ENCODE measurements at regions not wholly inside any gene's neighbourhood (a gene's known extent, or its start where the extent isn't known, plus 50 kb on each side); places are given as distances from the start of the nearest gene placed in this dataset.
"Not testable (repeated sequence)": the region's sequence is repeated elsewhere in the genome, so short reads cannot be mapped to it uniquely, and the experiment has no call there.

DNA sequence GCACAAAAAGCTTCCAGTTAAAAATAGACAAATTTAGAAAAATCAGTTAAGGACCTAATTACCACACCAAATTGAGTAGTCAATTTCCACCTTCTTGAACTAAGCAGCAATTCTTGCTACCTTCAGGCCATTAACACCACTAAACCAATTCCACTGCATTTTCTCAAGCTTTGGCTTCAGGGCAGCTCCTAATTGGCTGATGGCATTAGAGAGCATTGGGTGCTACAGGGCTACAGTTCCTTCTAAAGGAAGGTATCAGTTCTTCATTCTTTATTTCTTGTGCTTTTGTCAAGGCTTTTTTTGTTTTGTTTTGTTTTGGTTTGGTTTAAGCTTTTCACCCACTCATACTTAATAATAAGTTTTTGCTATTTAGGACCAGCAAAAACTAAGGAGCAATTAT lies 90.2 kb upstream of the FAM241A start:
- no peak for DNase-seq

GRCh38 chr4:112057470-112057869 lies 87.8 kb upstream of the FAM241A start:
- DNase-seq, result no peak

DNA sequence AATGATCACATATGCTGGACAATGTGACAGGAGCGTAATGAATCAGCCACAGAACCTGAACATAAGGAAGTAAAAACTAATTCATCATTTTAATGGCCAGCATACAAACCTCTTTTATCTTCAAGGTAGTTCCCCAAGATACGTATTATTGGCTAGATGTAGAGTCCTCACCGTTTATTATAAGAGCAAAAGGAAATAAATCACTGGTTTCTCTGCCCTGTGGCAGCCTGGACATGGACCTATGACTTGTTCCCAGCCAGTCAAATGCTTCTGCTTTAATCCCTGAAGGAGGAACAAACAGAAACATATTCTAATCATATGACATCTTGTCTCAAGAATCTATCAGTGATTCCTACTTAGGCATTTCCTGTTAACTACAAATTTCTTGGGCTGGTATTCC lies 86.8 kb upstream of the FAM241A start:
- DNase-seq, result peak; percentile 58

DNA sequence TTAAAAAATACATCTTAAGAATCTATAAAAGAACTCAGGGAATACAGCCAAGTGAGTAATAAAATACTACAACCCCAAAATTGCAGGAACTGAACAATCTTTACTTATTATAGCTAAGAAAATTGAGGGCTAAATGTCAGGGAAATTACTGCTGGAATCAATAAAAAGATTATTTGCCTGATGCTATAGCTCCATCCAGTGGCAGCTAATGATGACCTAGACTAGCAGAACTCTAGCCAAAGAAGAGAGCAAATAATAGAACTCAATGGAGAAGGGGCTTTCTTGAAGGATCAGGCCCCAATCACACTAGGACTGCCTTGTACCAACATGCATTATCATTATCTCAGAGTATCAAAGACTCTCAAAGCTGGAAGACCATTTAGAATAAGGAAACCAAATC lies 85.0 kb upstream of the FAM241A start:
- peak; percentile 41 for DNase-seq

DNA sequence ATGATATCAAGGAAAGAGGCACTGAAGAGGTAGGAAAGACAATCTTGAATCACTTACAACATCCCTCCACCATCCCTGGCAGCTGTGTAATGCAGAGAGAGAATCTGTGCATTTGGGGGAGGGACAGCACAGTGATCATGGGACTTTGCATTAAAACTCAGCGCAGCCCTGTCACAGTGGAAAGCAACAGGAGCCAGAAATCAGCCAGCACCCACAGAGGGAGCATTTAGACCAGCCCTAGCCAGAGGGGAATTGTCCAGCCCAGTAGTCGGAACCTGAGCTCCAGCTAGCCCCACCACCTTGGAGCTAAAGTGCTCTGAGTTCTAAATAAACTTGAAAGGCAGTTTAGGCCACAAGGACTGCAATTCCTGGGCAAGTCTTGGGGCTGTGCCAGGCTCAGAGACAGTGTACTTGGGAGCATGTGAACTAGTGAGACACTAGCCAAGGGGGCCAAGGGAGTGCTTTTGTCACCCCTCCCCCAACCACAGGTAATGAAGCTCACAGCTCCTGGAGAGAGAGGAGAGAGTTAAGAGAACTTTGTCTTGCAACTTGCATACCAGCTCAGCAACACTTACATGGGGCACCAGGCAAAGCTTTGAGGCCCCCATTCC lies 83.9 kb upstream of the FAM241A start:
- no peak for DNase-seq

DNA sequence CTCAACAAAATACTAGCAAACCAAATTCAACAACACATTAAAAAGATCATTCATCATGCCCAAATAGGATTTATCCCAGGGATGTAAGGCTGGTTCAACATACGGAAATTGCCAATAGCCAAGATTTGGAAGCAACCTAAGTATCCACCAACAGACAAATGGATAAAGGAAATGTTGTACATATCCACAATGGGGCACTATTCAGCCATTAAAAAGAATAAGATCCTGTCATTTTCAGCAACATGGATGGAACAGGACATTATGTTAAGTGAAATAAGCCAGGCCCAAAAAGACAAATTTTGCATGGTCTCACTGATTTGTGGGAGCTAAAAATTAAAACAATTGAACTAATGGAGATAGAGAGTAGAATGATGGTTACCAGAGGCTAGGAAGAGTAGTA lies 82.0 kb upstream of the FAM241A start:
- no peak for DNase-seq

GRCh38 chr4:112069110-112069509 lies 76.1 kb upstream of the FAM241A start:
- peak; percentile 27 for DNase-seq

DNA sequence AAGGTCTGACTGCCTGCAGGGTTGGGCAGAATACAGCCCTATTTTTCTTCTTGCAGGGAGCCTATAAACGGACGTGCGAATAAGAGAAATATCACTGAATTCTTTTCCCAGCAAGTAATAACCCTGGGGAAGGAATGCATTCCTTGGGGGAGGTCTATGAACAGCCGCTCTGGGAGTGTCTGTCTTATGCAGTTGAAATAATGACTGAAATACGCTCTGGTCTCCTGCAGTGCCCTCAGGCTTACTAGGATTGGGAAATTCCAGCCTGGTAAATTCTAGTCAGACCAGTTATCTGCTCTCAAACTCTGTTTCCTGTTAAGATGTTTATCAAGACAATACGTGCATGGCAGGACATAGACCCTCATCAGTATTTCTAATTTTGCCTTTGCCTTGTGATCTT lies 72.1 kb upstream of the FAM241A start:
- no peak for DNase-seq

DNA sequence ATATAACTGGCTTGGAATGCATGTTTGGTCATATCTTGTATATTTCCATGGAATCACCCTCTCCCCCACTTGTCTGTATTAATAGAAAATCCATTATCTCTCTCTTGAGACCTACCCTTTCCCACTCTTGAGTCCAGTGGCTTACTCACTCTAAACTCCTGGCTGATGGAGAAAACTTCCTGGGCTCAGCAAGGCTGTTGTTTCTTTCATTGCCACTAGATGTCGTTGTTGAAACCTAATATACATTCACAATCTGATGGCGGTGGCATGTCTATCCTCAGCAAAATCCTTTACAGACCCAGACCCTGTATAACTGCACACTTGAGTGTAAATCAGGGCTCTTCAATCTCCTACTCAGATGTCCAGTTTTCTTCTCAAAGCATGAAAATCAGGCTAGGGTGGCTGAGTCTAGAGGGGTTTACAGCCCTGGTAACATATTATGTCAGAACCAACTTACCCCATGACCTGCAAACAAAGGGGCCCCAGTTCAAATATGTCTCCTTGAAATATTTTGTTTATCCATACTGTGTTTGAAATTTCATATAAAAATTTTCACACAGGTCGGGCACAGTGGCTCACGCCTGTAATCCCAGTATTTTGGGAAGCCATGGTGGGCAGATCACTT lies 70.0 kb upstream of the FAM241A start:
- peak; percentile 65 for DNase-seq

DNA sequence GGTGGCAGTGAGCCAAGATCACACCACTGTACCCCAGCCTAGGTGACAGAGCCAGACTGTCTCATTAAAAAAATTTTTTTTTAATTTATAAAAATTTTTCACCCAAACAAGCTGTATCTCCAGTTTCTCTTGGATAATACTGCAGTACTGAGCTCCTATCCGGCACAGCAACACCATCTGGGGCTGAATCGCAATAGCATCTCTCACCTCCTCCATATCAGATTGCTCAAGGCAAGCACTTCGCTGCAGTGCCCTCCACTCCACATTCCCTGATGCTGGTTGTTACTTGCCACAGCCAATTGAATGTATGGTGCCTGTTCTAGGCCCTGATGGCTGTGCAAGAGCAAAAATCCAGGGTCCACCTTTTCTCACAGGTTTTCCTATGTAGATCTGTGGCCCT lies 69.3 kb upstream of the FAM241A start:
- no peak for DNase-seq

DNA sequence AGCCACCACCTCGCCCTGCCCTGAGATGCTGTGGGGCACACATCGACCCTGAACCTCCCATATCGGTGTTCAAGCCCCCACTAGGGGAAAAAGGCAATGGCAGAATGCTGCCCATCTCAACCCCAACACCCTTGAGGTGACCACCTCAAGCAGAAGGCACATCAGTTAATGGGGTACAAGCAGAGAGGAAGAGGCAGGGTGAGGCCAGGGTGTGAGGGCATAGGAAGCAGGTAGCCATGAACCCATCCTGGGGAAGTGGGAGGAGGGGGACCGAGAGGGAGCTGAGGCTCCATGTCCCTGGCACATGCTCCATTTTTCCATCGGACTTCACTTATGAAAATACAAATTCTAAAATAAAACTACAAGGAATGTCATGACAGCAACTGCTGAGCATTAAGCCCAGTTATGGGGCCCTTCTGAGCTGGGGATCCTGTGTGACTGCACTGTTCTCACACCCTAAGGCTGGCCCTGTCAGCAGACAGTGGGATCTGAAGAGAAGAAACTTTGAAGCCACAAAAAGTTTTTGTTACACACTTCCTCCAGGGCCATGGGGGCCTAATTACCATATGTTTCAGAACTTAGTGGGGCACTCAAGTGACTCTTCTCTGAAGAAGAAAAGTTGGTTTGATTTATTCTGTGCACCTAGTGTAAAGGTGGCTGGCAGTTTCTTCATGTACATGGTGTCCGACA lies 68.2 kb upstream of the FAM241A start:
- DNase-seq, result no peak

DNA sequence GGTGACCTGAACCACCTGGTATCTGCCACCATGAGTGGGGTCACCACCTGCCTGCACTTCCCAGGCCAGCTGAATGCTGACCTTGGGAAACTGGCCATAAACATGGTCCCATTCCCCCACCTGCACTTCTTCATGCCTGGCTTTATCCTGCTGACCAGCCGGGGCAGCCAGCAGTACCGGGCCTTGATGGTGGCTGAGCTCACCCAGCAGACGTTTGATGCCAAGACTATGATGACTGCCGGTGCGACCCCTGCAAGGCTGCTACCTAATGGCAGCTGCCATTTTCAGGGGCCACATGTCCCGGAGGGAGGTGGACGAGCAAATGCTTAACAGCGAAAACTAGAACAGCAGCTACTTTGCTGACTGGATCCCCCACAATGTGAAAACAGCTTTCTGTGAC lies 67.5 kb upstream of the FAM241A start:
- no peak for DNase-seq

- peak; percentile 92 for DNase-seq
Observed at GRCh38 chr4:112082954-112083586, 62.2 kb upstream of the FAM241A start.

- DNase-seq, result peak; percentile 25
Observed at GRCh38 chr4:112083587-112084347, 61.5 kb upstream of the FAM241A start.

DNA sequence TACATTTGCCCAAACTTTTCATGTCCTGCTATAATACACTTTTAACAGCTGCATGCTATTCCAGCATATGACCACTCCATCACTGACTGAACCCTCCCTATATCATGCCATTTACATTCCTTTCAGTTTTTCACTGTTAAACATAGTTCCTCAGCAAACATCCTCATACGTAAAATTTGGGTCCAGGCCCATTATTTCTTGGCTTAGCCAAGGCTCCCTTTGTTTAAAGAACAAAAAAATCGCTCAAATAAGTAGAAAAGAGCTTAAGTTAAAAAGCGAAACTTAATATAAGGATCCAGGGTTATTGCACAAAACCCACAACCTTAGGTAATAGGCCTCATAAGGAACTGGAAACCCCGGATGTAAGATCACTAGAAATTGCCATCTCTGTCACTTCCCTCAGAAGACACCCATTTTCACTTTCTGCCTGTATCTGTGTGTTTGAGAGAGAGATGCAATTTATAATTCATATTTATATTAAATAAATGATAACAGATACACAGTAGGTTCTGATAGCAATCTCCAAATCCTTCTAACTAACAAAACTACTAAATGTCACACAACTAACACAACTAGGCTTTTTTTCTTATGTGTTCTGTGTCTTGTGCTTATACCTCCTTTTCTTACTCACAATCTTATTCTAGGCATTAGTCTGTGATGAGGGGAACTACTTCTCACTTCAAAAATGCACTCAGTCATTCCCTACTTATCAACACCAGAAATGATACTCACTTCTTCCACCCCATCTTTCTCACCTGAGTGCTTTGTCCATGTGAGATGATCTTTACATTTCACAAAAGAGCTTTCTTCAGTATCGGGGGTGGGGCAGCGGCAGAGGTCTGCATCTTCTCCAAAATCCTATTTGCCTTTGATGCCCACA lies 59.9 kb upstream of the FAM241A start:
- no peak for DNase-seq

- no peak for DNase-seq
Observed at GRCh38 chr4:112086036-112086434, 59.2 kb upstream of the FAM241A start.

GRCh38 chr4:112086661-112087060 lies 58.6 kb upstream of the FAM241A start:
- DNase-seq, result not testable (repeated sequence)

DNA sequence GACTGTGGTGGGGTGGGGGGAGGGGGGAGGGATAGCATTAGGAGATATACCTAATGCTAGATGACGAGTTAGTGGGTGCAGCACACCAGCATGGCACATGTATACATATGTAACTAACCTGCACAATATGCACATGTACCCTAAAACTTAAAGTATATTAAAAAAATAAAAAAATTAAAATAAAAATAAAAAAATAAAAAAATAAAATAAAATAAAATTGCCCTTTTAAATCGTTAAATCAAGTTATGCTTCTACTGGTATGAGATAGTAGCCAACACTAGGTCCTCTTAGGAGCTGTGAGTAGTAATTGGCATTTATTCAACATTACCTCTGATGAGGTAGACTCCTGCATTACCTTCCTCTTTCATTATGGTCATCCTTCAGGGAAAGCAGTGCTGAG lies 52.9 kb upstream of the FAM241A start:
- DNase-seq, result not testable (repeated sequence)

- DNase-seq, result no peak
Observed at GRCh38 chr4:112093636-112094202, 51.5 kb upstream of the FAM241A start.

DNA sequence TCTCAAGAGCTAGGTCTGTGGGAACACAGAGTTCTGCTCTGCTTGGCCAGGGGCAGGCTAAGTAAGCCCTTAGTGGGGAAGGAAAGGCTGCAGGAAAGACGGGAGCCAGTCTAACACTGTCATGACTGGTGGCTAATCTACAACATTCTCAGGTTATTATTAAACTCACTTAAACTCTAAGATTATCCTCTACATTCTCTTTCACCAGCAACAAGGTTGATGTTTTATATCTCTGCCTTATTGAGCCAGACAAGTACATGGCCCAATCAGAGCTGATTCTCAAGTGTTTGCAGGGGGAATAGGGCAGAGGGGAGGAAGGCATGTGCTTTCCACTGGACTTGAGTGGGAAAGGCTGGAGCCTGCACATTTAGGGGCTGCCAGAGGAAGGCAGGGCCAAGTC lies 50.9 kb upstream of the FAM241A start:
- DNase-seq, result no peak

Measured in fibroblast of skin of abdomen (primary cell).